ENCODE measurements at regions not wholly inside any gene's neighbourhood (a gene's known extent, or its start where the extent isn't known, plus 50 kb on each side); places are given as distances from the start of the nearest gene placed in this dataset.
"Not testable (repeated sequence)": the region's sequence is repeated elsewhere in the genome, so short reads cannot be mapped to it uniquely, and the experiment has no call there.

- not testable (repeated sequence) for TF ChIP-seq MEIS1 (CRISPR knock-in tag; IDR thresholded peaks at IDR 0.05; ENCODE audit: borderline replicate concordance); MYNN (tag by site-specific recombination; IDR thresholded peaks at IDR 0.05; ENCODE audit: borderline replicate concordance); ZFP41 (tag by site-specific recombination; IDR thresholded peaks at IDR 0.05; ENCODE audit: borderline replicate concordance); CTCF (tag by site-specific recombination; IDR thresholded peaks at IDR 0.05); ZSCAN30 (tag by site-specific recombination; IDR thresholded peaks at IDR 0.05)
These were observed 125.9 kb downstream of the ZNF365 start for GRCh38 chr10:62500116-62500515.
